Astrocyte of the hippocampus (primary cell): ENCODE measurements at regions not wholly inside any gene's neighbourhood (a gene's known extent, or its start where the extent isn't known, plus 50 kb on each side); places are given as distances from the start of the nearest gene placed in this dataset.
A peak's percentile ranks its signal among the peaks of the same experiment; 100 is the strongest.

Experiments used
- DNase-seq: peaks from one replicate; pipeline ENCODE4 v3.0.0; 2011; ENCODE audit warnings: low read depth, low spot score

GRCh38 chr14:71703477-71703876 lies 228.8 kb upstream of the RGS6 start:
- peak; percentile 66 for DNase-seq

GRCh38 chr14:71704210-71704609 lies 228.0 kb upstream of the RGS6 start:
- DNase-seq, result no peak

DNA sequence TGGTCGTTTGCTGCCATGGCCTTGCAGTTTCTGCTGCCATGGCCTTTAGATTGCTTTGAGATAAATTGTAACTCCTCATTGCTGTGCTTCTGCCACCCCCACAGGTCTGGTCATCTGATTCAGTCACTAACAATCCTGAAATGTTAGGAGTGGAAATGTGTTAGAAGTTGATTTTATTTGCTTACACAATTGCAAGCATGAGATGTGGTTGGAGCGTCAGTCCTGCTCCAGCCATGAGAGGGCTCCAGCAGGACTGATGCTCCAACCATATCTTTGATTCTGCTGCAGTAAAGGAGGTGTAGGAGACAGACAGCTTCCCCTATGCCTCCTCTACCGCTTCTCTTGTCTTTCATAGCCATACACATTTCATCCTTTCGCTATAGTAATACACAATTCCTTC lies 226.8 kb upstream of the RGS6 start:
- no peak for DNase-seq

DNA sequence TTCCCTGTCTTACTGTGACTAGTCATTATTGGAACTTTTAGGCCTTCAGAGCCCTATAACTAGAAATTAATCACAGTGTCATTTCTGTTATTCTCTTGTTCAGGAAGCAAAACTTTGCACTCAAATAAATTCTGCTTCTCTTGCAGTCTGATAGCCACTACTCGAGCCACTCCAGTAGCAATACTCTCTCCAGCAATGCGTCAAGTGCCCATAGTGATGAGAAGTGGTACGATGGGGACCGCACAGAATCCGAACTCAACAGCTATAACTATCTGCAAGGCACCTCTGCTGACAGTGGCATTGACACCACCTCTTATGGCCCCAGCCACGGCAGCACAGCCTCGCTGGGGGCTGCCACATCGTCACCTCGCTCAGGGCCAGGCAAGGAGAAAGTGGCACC lies 223.2 kb upstream of the RGS6 start:
- DNase-seq, result no peak

DNA sequence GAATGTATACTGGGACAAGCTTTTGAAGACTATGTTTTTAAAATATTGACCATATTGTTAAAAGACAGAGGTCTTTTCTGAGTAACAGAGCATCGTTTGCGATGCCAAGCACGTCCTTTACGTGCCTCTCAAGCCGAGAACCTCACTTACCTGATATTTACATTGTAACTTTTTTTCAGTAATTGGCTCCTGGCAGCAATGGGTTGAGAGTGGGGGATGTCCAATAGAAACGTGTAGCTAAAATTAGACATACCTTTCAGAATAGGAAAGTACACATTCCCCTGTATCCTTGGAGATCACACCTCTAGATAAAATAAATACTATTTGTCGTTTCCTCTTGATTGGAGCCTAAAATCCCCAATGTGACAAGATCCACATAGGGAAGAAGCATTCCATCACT lies 222.2 kb upstream of the RGS6 start:
- no peak for DNase-seq

DNA sequence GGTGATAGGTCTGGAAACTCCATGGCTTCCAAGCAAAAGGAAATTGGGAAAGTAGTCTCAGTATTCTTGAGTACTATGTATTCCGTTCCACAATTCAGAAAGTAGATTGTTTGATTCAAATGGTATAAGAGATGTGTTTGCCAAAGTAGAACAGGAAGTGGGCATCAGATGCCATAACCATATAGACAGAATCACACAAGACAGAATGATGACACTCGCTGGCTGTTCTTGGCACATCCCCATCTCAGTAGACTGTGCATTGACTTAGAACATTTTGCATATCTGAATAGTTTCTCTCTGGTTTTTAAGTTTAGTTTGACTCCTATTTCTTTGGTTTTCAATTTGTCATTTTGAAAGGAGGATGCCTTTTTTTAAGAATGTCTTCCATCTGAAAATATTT lies 221.1 kb upstream of the RGS6 start:
- no peak for DNase-seq

- DNase-seq, result peak; percentile 93
Measured at GRCh38 chr14:71711619-71712018, 220.6 kb upstream of the RGS6 start.

DNA sequence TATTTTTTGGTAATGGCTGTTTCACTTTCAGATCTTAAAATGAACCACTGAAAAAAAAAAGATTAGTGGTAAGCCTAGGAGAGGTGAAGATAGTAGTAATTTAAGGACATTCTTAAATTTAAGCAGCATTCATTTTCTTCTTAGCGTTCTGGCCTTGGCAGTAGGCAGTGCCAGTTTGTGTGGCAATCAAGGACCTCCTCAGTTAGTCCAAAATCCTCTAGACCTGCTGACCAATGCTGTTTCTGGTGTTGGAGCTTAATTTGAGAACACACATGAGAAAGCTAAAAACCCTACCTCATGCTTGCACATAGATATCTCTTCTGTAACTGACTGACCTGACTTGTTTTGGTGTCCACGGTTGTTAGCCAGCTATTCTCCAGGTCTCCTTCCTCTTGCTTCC lies 219.8 kb upstream of the RGS6 start:
- no peak for DNase-seq

GRCh38 chr14:71713016-71713415 lies 219.2 kb upstream of the RGS6 start:
- DNase-seq, result no peak

- no peak for DNase-seq
Measured at GRCh38 chr14:71713451-71713850, 218.8 kb upstream of the RGS6 start.

- peak; percentile 88 for DNase-seq
Measured at GRCh38 chr14:71714225-71714624, 218.0 kb upstream of the RGS6 start.

GRCh38 chr14:71716041-71716772 lies 216.0 kb upstream of the RGS6 start:
- peak; percentile 33 for DNase-seq

DNA sequence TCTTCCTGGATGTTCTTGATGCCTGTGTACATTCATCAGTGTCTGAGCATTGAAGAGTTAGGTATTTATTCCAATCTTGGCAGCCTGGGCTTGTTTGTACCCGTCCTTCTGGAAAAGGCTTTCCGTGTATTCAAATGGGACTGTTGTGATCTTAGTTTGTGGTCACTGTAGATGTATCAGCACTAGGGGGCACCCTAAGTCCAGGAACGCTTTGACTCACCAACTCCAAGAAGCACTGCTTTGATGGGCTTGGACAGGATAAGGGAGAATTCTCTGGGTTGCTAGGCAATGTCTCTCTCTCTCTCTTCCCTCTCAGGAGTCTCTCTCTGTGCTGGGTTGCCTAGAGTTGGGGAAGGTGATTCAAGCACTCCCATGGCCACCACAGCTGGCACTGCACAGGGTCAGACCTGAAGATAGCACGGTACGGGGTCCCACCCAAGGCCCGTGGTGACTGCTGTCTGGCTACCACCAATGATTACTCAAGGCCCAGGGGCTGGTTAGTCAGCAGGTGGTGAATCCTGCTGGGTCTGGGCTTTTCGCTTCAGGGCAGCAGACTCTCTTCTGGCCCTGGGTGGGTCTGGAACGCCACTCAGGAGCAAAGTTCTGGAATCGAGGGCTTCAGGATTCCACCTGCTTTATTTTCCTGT lies 211.1 kb upstream of the RGS6 start:
- peak; percentile 83 for DNase-seq

DNA sequence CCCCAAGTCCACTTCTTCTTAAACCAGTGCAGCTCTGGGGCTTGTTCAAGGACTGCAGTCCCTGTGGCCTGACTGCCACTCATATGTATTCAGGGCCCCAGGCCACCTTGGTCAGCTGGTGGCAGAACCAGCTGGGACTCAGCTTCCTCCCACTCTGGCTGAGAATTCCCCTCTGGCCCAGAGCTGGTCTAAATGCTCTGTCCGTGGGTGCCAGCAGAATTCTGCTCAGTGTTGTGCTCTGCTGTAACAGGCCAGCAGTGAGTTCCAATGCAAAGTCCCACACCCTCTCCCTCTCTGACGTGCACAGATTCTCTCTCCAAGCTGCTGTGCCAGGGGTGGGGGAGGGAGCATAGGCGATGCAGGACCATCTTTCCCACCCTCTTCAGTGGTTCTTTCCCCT lies 210.4 kb upstream of the RGS6 start:
- DNase-seq, result no peak

GRCh38 chr14:71722885-71723284 lies 209.3 kb upstream of the RGS6 start:
- no peak for DNase-seq

GRCh38 chr14:71725922-71726579 lies 206.2 kb upstream of the RGS6 start:
- DNase-seq, result peak; percentile 65

DNA sequence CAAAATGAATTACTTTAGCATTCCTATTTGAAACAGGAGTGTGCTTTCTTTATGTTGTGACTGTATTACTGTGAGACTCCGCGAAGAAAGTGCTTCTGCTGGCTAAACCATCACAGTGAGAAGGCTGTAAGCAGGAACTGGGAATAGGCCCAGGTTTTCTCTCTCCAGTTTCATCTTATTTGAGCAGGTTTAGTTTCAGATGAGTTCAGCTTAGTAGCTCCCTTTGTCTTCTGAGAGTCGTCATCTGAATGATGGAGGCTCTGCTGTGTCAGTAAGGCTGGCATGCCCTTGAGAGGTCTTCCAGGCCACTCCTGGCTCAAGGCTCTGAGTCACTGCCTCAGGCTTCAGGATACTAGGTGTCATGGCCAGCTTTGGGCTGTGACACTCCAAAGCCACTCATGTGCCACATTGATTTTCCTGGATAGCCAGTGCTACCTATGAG lies 205.6 kb upstream of the RGS6 start:
- peak; percentile 39 for DNase-seq

DNA sequence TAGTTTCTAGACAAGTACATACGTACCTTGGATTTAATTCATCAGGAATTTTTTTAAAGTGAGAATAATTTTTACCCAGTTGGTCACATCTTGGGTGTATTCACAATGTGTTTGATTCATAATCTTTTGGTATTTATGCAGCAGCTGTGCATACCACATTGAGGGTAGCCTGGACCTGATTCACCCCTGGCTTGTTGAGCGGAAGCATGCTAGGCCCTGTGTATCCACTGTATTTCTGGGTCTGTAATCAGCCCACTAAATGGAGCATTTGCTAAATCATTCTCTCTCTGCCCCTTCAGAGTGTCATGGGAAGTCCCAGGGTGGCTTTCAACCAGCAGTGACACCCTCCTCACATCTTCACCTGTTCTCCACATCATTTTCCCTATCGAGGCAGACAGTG lies 203.8 kb upstream of the RGS6 start:
- DNase-seq, result no peak

DNA sequence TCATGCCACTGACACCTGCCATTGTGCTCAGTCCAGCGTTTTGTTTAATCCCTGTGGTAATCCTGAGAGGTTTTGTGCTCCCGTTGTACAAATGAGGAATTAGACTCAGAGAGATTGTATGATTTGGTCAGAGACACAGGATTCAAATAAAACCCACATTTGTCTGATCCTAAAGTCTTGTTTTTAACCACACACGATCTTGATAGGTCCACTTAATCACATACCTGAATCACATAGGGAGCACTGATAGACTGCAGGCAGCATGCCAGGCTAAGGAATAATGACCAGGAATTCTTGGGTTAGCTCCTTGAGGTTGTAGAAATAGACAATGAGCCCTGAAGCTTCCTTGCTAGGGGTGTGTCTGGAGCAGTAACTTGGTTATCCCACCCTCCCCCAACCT lies 202.6 kb upstream of the RGS6 start:
- DNase-seq, result no peak

DNA sequence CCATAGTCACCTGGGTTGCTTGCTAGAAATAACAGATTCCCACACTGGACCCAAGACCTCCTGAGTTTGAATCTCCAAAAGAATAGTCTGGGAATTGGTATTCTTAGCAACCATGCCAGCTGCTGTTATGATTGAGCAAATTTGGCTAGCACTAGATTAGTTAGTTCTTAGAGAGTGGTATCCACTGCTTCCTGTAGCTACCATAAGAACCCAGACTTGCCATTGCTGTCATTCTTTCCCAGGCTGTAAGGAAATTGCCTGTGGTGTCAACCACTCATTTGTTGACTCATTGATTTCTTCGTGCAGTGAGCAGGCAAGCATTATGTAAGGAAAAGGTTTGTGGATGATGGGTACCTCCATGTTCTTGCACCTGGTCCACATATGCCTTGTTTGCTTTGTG lies 201.8 kb upstream of the RGS6 start:
- peak; percentile 34 for DNase-seq

- DNase-seq, result no peak
Measured at GRCh38 chr14:71731096-71731495, 201.1 kb upstream of the RGS6 start.

DNA sequence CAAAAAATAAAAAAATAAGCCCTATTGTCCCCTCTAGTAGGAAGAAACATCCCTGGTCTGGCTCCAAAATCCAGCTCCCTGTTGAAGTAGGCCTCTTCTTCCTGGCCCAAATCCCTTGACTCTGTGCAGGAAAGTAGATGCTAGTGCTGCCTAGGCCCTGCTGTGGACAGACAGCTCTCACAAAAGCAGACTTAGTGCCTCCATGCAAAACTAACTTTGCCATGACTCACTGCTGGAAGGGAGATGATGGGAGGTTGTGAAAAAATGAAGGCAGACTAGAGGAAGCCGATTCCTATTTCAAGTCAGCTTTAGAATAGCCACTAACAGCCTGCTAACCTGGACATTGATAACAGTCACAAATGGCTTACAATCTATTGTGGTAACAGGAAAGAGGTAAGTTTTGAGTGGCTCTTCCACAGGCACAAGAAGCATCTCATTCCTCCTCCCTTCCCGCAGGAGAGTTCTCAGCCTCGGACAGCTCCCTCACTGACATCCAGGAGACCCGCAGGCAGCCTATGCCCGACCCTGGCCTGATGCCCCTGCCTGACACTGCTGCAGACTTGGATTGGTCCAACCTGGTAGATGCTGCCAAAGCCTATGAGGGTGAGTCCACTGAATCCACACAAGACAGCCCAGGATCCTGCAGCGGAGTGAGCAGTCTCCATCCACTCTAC lies 198.9 kb upstream of the RGS6 start:
- peak; percentile 78 for DNase-seq
